H1 (cell line): ENCODE measurements at regions not wholly inside any gene's neighbourhood (a gene's known extent, or its start where the extent isn't known, plus 50 kb on each side); places are given as distances from the start of the nearest gene placed in this dataset.

Experiments used
- CTCF ChIA-PET: fragments of 300-600 bp; sonication (Branson Sonifier 250); formaldehyde crosslinking; loops from one replicate; lab custom pipeline; 2021; ENCODE audit not compliant: partially characterized antibody; lab: Charles Lee
- POLR2A ChIA-PET: fragments of 300-600 bp; sonication (Branson Sonifier 250); formaldehyde crosslinking; loops from one replicate; lab custom pipeline; 2021; ENCODE audit warnings: inconsistent platforms; ENCODE audit not compliant: partially characterized antibody; lab: Charles Lee
- DNase-seq, 2 experiments: peaks; one replicate each; pipeline versions ENCODE4 v3.0.0 to v3.0.0-alpha.2; 2010 to 2022; ENCODE audit warnings: low spot score in 2 of 2, low read depth in 1 of 2, mixed read lengths in 1 of 2
- FAIRE-seq: peaks from 2 replicates; lab custom pipeline; 2011; peaks lifted over from hg19 to GRCh38; lab: Jason Lieb, UNC
- H2AFZ ChIP-seq: 2 replicates; pipeline ENCODE4 v1.8.1; 2012; ENCODE audit warnings: low read length, inconsistent platforms
- H2AK5ac ChIP-seq: 2 replicates; pipeline ENCODE4 v1.6.1; 2013; ENCODE audit warnings: low read depth, low read length
- H2BK120ac ChIP-seq: replicated peaks from 2 replicates; pipeline ENCODE3; 2013; ENCODE audit warnings: low read depth, low read length, inconsistent platforms
- H2BK12ac ChIP-seq: 2 replicates; pipeline ENCODE4 v1.6.1; 2013; ENCODE audit warnings: low read depth, low read length
- H2BK15ac ChIP-seq: 2 replicates; pipeline ENCODE4 v1.6.1; 2013; ENCODE audit warnings: low read length
- H2BK20ac ChIP-seq: 2 replicates; pipeline ENCODE4 v1.6.1; 2013; ENCODE audit warnings: low read length
- H2BK5ac ChIP-seq: 2 replicates; pipeline ENCODE4 v1.6.1; 2013; ENCODE audit warnings: low read depth, low read length
- H3K14ac ChIP-seq: 2 replicates; pipeline ENCODE4 v1.6.1; 2013; ENCODE audit warnings: inconsistent platforms; ENCODE audit not compliant: insufficient read length
- H3K18ac ChIP-seq: 2 replicates; pipeline ENCODE4 v1.6.1; 2013; ENCODE audit warnings: low read length; ENCODE audit errors: extremely low read depth
- H3K23ac ChIP-seq: 2 replicates; pipeline ENCODE4 v1.6.1; 2013; ENCODE audit warnings: inconsistent platforms; ENCODE audit not compliant: insufficient read length
- H3K23me2 ChIP-seq: 2 replicates; pipeline ENCODE4 v1.6.1; 2013; ENCODE audit warnings: low read depth, low read length
- H3K27ac ChIP-seq: 2 replicates; pipeline ENCODE4 v1.6.1; 2011; ENCODE audit warnings: low read depth, low read length, inconsistent platforms
- H3K27me3 ChIP-seq, 4 experiments: replicated peaks in 1 of 4; 1 replicate in 1 of 4; 2 replicates in 3 of 4; pipeline versions ENCODE4 v1.6.1 to v1.8.1; 2011 to 2013; ENCODE audit warnings: low read length in 3 of 4, mild to moderate bottlenecking in 3 of 4, inconsistent platforms in 2 of 4, mixed read lengths in 2 of 4, moderate library complexity in 1 of 4; ENCODE audit not compliant: control insufficient read depth in 3 of 4, insufficient read depth in 3 of 4; ENCODE audit errors: extremely low read depth in 1 of 4
- H3K36me3 ChIP-seq, 4 experiments: 2 replicates each; pipeline versions ENCODE4 v1.6.1 to v1.8.1; 2011 to 2013; ENCODE audit warnings: mild to moderate bottlenecking in 4 of 4, low read length in 3 of 4, moderate library complexity in 2 of 4, control low read depth in 1 of 4, inconsistent platforms in 1 of 4; ENCODE audit not compliant: insufficient read depth in 4 of 4, control insufficient read depth in 2 of 4
- H3K4ac ChIP-seq: replicated peaks from 2 replicates; pipeline ENCODE3; 2013; ENCODE audit warnings: low read length, low read depth, mixed read lengths, inconsistent platforms; ENCODE audit not compliant: insufficient read length
- H3K4me1 ChIP-seq, 4 experiments: replicated peaks in 1 of 4; 1 replicate in 1 of 4; 2 replicates in 3 of 4; pipeline versions ENCODE4 v1.6.1 to v1.8.1; 2011 to 2013; ENCODE audit warnings: low read length in 3 of 4, inconsistent platforms in 2 of 4, mixed read lengths in 1 of 4; ENCODE audit not compliant: insufficient read depth in 4 of 4, control insufficient read depth in 3 of 4
- H3K4me2 ChIP-seq, 2 experiments: 2 replicates each; pipeline versions ENCODE4 v1.6.1 to v1.8.1; 2011 to 2013; ENCODE audit warnings: low read depth in 2 of 2, low read length in 2 of 2, control low read depth in 1 of 2, inconsistent platforms in 1 of 2, mild to moderate bottlenecking in 1 of 2; ENCODE audit not compliant: insufficient read depth in 1 of 2
- H3K4me3 ChIP-seq, 4 experiments: fragments of 200-600, 300-600 bp in 1 of 4; sonication (generic), shearing (Covaris generic), sonication (Bioruptor Twin) in 1 of 4; 2 replicates each; pipeline versions ENCODE4 v1.5.1 to v1.8.1; 2011 to 2016; ENCODE audit warnings: low read length in 4 of 4, low read depth in 3 of 4, control low read depth in 2 of 4, inconsistent platforms in 2 of 4, mild to moderate bottlenecking in 2 of 4, mixed read lengths in 1 of 4, moderate library complexity in 1 of 4; ENCODE audit not compliant: insufficient read depth in 2 of 4; ENCODE audit errors: extremely low read depth in 1 of 4
- H3K56ac ChIP-seq: replicated peaks from 2 replicates; pipeline ENCODE3; 2013; ENCODE audit warnings: low read depth, mild to moderate bottlenecking, mixed read lengths, low read length, inconsistent platforms; ENCODE audit not compliant: insufficient read length
- H3K79me1 ChIP-seq: 2 replicates; pipeline ENCODE4 v1.6.1; 2013; ENCODE audit warnings: low read depth, low read length, control low read depth
- H3K79me2 ChIP-seq, 2 experiments: 2 replicates each; pipeline versions ENCODE4 v1.6.1 to v1.8.1; 2012 to 2013; ENCODE audit warnings: low read length in 2 of 2, mild to moderate bottlenecking in 2 of 2, inconsistent platforms in 1 of 2; ENCODE audit not compliant: insufficient read depth in 2 of 2, control insufficient read depth in 1 of 2
- H3K9ac ChIP-seq, 4 experiments: replicated peaks in 1 of 4; 1 replicate in 1 of 4; 2 replicates in 3 of 4; pipeline versions ENCODE4 v1.6.1 to v1.8.1; 2011 to 2013; ENCODE audit warnings: low read depth in 3 of 4, low read length in 3 of 4, control low read depth in 2 of 4, mild to moderate bottlenecking in 2 of 4, moderate library complexity in 2 of 4, inconsistent platforms in 1 of 4; ENCODE audit errors: extremely low read depth in 1 of 4
- H3K9me3 ChIP-seq, 2 experiments: 2 replicates each; pipeline versions ENCODE4 v1.6.1 to v1.8.1; 2012 to 2013; ENCODE audit warnings: mild to moderate bottlenecking in 2 of 2, moderate library complexity in 2 of 2, control low read depth in 1 of 2, inconsistent platforms in 1 of 2, low read depth in 1 of 2, low read length in 1 of 2, mixed read lengths in 1 of 2; ENCODE audit not compliant: insufficient read depth in 2 of 2
- H4K20me1 ChIP-seq, 2 experiments: replicated peaks in 1 of 2; 2 replicates each; pipeline versions ENCODE3 to v1.8.1; 2011 to 2013; ENCODE audit warnings: inconsistent platforms in 2 of 2, low read length in 2 of 2, mild to moderate bottlenecking in 1 of 2; ENCODE audit not compliant: insufficient read depth in 2 of 2, control insufficient read depth in 1 of 2
- H4K5ac ChIP-seq: 2 replicates; pipeline ENCODE4 v1.6.1; 2013; ENCODE audit warnings: low read length, low read depth, mixed read lengths, inconsistent platforms; ENCODE audit not compliant: insufficient read length
- H4K8ac ChIP-seq: 2 replicates; pipeline ENCODE4 v1.8.0; 2013; ENCODE audit warnings: mild to moderate bottlenecking, moderate library complexity, low read length, inconsistent platforms; ENCODE audit not compliant: insufficient read depth; ENCODE audit errors: extremely low read depth
- H4K91ac ChIP-seq: replicated peaks from 2 replicates; pipeline ENCODE3; 2013; ENCODE audit warnings: low read length, mixed read lengths, inconsistent platforms; ENCODE audit not compliant: insufficient read length
- CHD2 ChIP-seq: IDR thresholded peaks from 2 replicates; pipeline ENCODE4 v1.6.1; 2012; ENCODE audit warnings: low read length, improper control_type of control experiment
- WGBS, 2 experiments: shearing (Covaris generic) in 1 of 2; methylation state at CpG; one replicate each; pipeline versions ENCODE4 v1.1.6 to v1.1.7; 2013 to 2015; ENCODE audit warnings: low lambda C conversion rate in 2 of 2, mixed read lengths in 2 of 2, inconsistent platforms in 1 of 2, low coverage in 1 of 2, missing lambda C conversion rate in 1 of 2; ENCODE audit not compliant: insufficient replicate concordance in 2 of 2, insufficient coverage in 1 of 2, insufficient read length in 1 of 2; ENCODE audit errors: extremely low coverage in 1 of 2, missing lambda C conversion rate in 1 of 2; 5-methylcytosine and 5-hydroxymethylcytosine counted together

- H3K4me2 ChIP-seq: no peak overlapping the region
- CTCF ChIA-PET: interaction anchor here (0.7 to 1.1 kb wide), 2 partner anchors 9 to 254 kb away, joined by 3 read pairs; no protein-coding TSS in a partner anchor
Measured at GRCh38 chr16:76897816-76898215, 293.2 kb upstream of the MON1B start.

More at GRCh38 chr16:76897816-76898215, 293.2 kb upstream of the MON1B start:
- H2BK20ac ChIP-seq: no peak overlapping the region
- no peaks in the 10 kb centered on the region for H3K79me1 ChIP-seq
- no peak overlapping the region for H3K27ac ChIP-seq
- POLR2A ChIA-PET: no interaction called here
- no peak overlapping the region for H3K18ac ChIP-seq
- no peak overlapping the region for H3K56ac ChIP-seq
- H3K14ac ChIP-seq: no peak overlapping the region
- no peaks in the 10 kb centered on the region for H3K23me2 ChIP-seq
- no peak overlapping the region for H2AK5ac ChIP-seq
- no peak overlapping the region for H4K5ac ChIP-seq
- no peak overlapping the region for H3K9ac ChIP-seq
- H3K36me3 ChIP-seq: no peaks in the 10 kb centered on the region
- no peaks in the 10 kb centered on the region for H3K27me3 ChIP-seq
- H3K4me1 ChIP-seq: no peaks in the 10 kb centered on the region
- DNase-seq: no peak
- no peaks in the 10 kb centered on the region for H4K20me1 ChIP-seq
- peaks cover 0 to 2% of the 10 kb centered on the region in 2 experiments; a peak in 1 of 4 replicates for H3K9me3 ChIP-seq
- TF ChIP-seq CHD2: no peak
- no peak overlapping the region for H3K4ac ChIP-seq
- WGBS, 2 experiments: 83% methylated on average over 1 of the region's 1 CpG; no CpG with 5 or more reads in 1 of the 2 experiments
- H2BK12ac ChIP-seq: no peak overlapping the region
- H2BK15ac ChIP-seq: no peak overlapping the region
- no peak overlapping the region for H3K4me3 ChIP-seq
- H3K79me2 ChIP-seq: no peaks in the 10 kb centered on the region
- no peak for FAIRE-seq
- no peak overlapping the region for H2BK120ac ChIP-seq
- no peak overlapping the region for H2AFZ ChIP-seq
- no peak overlapping the region for H4K8ac ChIP-seq
- no peak overlapping the region for H2BK5ac ChIP-seq
- no peak overlapping the region for H3K23ac ChIP-seq
- no peak overlapping the region for H4K91ac ChIP-seq
